Right renal pelvis (tissue), 4 donors: ENCODE measurements at regions not wholly inside any gene's neighbourhood (a gene's known extent, or its start where the extent isn't known, plus 50 kb on each side); places are given as distances from the start of the nearest gene placed in this dataset.

Experiments
- DNase-seq, 4 donors: peaks; one replicate each; pipeline ENCODE4 v3.0.0-alpha.2; 2013; ENCODE audit warnings: low read depth in 4 of 4, low spot score in 3 of 4, missing footprints in 1 of 4

DNA sequence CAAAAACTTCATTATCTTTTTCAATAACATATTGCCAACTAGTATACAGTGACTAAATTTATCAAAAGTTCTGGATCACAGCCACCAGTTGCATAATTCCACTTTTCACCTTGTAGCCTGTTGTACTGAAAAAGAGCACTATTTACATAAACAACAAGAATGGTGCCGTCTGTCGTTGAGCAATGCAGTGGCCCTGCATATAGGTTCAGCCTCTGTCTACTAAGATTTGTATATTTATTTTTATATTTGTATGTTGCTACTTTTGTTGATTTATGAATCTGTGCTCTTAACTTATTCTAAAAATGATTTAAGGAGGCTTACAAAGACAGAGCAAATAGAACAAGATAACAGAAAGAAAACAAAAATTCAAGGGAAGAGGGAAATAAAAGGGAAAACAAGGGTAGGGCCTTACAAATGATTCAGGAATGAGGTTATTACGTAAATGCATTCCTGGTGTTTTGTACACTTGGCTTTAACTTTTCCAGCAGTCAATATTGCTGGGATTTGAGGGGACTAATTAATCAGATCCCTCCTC is 257.6 kb upstream of the STT3B start:
- no peak for DNase-seq

DNA sequence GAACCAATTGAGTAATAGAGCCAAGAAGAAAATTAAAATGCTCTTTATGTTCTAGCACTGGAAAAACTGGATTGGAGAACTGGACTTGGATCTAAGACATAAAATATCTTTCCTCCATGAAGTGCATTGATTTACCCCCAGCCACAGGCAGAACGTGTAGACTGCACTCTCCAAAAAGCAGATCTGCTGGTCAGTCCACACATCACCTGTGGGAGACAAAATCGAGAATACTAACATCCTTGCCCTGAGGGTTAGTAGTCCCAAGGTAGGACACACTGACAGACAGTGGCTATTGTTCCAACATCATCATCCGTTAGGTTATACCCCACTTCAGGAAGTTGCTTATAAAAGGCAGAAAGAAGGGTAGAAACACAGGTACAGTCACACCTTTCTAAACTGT is 257.1 kb upstream of the STT3B start:
- DNase-seq: no peak

DNA sequence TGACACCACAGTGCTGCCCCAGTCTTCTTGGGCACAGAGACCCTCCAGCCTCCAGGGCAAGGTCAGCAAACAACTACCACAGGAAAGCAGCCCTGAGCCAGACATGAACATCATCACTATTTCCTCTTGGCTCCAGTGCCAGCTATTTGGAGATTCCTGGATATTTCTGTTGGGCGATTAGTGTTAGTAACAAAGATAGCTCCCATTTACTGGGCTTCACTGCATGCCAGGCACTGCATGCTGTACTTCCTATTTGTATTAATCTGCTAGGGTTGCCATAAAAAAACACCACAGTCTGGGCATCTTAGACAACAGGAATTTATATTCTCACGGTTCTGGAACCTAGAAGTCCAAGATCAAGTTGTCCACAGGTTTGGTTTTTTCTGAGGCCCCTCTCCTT is 255.1 kb upstream of the STT3B start:
- DNase-seq: no peak

DNA sequence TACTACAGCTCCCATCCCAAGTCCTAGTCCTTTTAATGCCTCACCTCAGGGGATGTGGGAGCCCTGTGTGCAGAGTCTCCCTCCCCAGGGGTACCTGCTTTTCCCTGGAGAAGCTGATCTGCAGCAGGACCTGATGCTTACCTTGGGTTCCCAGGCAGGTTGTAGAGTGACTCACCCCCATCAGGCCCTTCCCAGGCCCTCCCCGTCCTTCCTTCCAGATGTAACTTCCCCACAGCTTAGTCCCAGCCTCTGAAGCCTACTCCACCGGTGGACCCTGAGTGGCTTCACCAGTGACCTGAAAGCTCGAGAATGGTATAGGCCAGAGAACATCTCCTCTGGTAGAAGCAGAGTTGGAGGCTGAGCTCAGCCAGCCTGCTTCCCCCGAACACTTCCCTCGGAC is 254.2 kb upstream of the STT3B start:
- DNase-seq: no peak

DNA sequence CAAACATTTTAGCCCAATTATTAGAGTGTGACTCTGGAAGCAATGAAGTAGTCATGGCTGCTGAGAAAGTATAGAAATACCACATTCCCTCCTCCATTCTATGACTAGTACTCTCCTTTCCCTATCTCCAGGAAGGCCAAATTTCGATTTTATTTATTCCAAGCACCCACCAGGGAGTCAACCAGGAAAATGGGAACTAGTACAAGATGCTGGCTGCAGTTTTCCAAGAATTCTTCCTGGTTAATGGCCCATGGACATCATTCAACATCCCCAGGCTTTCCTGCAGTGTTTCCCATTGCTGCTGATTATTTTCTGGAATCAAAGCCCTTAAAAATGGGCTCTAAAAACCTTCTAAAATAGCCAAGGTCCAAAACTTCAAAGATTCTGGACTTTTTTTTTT is 247.9 kb upstream of the STT3B start:
- DNase-seq: no peak

DNA sequence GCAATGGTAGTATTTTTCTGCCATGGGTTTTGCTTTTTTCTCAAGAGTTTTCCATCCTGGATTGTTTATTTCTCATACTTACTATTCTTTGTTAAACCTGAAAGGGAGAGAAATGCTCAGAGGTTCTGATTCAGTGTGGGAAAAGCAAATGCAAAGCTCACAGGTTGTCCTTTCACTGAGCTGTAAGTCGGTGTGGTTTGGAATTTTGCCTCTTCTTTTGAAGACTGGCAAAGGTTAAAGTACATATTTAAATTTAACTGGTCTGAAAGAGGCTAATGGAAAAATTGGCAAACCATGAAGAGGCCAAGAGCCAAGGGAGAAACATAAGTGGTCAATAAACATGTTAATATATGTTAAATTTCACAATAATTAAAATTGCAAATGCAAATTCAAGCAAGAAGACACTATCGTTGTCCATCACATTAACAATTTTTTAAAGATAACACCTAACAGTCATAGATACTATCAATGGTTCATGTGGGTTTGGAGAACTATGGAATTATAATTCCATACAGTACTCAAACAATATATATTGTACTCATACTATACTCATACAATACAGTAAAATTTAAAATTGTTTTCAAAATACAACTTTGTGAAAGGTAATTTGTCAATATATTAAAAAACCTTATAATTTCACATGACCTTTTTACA is 246.8 kb upstream of the STT3B start:
- no peak for DNase-seq

DNA sequence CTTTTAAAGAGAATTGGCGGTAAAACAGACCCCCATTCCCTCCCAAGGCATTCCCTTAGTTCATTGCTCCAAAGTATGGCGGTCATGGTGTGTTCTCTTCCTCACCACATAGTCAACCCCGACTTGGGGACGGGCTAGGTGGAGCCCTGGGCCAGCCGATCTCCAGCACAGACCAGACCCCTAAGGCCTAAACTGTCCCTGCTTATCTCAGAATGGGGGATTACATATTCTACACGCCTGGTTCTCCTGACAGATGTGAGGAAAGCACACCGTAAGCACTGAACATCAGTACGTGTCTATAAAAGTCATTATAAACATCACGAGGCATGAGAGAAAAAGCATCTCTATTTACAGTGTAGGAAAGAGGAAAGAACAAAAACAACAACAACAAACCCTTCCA is 244.5 kb upstream of the STT3B start:
- DNase-seq: no peak

DNA sequence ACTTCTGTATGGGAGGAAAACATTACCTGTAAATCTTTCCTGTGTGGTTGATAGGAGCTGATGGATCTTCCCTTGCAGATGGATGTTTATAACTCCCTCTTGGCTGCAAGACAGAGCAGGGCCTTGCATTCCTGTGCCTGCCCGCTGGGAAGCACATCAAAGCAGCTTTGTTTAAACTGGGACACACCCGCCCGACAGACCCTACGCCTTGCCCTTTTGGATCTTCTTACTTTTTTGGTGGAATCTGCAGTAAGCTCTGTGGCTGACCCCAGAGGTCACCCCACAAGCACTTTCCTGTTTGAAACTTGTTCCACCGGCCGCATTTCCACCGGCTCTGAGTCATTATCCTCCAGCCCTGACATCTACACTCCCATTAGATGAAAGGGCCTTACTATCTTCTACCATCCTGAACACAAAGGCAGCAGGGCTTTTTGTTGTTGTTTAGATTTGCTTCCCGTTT is 244.1 kb upstream of the STT3B start:
- peak in 1 of 4 donors; percentile 20 for DNase-seq

DNA sequence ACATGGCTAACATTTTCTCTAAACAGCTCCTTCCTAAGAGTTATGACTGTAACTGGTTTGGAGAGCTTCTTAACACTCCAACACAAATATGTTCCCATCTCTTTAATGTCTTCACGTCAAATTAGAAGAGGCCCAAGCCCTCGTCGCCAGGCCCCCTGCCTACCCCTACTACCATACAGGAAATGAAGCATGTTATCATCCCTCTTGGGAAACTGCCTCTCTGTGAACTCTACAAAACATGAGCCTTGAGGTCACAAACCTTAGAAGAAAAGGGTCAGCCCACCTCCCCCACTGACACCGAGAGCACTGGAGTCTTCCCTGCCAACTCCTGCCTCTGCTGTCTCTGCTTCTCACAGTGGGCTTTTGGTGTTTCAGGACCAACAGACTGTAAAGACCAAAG is 243.1 kb upstream of the STT3B start:
- no peak for DNase-seq

DNA sequence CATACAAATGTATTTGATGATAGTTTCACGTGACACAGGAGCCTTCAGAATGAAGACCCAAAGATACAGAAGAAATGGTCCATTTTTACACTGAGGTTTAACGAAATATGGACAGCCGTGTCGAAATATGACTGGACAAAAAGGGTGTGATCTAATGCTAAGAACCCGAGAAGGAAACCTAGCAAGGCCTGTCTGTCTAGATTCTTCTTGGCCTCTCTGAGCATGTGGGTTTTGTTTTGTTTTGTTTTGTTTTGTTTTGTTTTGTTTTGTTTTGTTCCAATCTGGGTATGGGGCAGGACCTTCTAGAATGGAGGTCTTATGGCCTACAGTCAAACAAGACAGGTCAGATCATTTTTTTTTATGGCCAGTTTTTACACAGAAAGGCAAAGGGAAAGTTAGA is 242.7 kb upstream of the STT3B start:
- DNase-seq: no peak

DNA sequence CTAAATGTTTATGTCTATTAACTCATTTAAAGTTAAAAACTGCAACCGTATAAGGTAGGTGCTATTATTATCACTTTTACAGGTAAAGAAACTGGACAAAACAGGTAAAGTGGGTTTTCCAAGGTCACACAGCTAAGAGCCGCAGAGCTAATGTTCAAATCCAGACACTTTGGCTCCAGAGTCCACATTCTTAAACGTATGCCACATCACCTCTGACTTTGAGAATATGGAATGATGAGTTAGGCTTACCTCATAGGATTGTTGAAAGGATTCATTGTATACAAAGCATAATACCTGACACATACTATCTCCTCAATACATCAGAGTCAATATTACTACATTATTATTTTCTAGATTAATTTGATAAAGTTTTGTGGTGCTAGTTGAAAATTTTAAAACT is 240.9 kb upstream of the STT3B start:
- DNase-seq: no peak

DNA sequence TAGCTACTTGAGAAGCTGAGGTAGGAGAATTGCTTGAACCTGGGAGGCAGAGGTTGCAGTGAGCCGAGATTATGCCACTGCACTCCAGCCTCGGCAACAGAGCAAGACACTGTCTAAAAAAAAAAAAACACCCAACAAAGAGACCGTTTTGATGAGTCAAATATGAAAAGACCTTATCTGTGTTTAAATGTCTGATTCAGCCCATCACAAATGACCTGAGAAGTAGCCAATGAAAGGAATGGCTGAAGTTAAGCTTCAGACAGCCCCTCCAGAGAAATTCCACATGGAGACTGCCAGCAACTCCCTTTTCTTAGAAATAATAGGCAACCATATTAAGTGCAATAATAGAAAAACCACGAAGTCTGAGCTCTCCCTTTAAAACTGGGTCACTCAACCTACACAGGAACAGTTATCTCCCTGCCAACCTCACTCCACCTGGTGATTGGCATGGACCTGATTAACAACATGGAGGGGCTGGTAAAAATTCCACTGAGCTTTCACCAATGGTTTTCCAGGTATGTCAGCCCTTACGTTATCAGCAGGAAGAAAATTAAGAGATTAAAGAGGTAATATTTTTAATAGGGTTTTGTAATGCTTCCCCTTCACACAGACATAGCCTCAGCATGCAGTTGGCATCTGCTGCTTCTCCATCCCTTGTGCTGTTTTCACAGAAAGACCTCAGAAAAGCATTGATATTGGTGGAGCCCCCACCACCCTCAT is 238.1 kb upstream of the STT3B start:
- no peak for DNase-seq

DNA sequence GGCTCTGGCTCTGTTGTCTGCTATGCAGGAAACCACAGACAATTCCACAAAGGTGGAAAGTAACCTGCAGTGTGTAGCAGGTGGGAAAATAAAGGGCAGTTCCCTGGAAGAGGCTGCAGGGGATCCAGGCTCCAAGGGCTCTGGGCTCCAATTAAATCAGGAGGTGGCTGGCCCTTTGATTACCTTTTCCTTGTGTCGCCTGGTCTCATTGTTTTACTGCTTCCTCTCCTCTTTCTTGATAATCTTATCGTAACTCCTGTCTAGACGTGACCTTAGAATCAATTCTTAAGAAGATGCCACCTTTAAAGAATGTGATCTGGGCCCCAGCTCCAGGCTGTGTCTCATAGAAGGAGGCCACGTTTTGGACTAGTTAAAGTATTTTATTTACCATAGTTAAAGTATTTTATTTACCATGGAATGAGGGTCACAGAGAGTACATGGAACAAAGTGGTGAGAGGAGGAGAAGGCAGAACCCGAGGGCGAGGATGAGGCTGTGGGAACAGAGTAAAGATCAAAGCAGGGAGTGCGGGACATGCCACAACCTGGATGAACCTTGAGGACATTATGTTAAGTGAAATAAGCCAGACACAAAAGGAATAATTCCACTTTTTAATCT is 237.5 kb upstream of the STT3B start:
- DNase-seq: no peak

DNA sequence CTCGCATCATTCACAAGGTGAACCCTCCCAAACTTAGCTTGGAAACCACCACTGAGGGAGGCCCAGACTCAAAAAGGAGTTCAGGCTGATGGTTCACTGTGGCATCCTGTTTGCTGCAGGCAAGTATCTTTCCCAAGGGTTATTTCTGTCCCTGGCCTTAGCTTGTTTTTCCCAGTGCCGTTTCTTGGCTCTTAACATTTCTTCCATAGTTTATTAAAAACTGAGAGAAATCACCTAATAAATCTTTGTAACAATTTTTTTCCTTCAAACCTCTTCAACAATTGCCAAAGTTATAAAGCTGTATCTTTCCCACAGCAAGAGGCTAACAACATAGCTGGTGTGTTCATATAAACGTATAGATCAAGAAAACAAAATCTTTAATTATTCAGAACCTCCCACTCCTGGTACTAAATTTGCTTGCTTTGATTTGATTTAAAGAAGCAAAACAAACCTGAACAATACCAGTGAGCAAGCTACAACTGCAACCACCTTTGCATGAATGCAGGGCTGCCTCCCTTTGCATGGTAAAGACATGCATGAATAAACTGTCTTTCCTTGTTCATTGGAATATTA is 234.9 kb upstream of the STT3B start:
- DNase-seq: no peak

DNA sequence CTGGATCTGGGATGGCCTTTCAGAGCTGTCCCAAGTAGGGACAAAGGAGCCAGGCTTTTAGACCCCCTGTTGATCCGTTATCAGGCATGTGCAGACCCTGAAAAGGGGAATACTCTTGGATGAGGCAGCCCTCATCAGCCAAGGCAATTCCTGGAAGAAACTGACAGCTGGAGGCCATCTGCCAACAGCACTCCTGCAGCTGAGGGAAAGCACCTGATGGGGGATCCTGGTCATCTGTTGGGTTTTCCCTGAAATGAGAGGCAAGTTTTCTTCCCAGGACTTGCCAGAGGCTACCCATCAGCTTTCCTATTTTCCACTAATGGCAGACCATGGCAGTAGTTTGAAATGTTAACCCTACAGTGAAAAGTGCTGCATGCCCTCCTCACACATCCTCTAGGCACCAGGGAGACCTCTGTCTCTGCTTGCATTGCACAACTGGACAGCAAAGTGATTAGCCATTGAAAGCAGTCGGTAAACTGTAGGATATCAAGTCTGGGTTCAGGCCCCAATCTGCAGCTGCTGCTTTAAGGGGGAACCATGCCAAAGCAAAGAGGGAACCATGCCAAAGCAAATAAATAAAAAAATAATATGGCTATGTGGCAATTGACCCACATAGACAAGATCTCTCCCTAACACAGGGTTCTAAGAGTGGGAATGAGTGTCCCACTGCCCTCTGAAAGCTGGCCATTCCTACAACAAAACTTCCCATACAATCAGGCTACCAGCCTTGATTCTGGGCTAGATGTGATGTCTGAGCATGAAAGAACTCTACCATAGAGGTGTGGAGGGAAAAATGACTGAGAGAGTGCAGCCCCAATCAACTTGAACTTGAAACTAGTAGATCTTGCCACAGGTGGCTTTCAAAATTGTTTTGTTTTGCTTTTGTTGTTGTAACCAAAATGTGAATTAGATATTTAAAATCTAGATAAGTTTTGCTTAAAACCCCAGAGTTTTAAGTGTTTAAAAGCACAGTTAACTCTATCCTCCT is 232.0 kb upstream of the STT3B start:
- no peak for DNase-seq

DNA sequence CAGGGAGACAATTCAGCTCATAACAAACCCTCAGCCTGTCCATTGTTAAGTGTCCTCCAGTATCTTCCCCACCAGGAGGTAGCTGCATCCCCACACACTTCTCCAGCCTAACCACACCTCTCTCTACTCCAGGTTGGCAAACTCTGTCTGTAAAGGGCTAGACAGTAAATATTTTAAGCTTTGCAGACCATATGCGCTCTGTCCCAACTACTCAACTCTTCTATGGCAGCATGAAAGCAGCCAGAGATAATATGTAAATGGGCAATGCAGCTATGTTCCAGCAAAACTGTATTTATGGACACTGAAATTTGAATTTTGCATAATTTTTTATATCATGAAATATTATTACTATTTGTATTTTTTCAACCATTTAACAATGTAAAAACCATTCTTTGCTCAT is 230.4 kb upstream of the STT3B start:
- DNase-seq: no peak

DNA sequence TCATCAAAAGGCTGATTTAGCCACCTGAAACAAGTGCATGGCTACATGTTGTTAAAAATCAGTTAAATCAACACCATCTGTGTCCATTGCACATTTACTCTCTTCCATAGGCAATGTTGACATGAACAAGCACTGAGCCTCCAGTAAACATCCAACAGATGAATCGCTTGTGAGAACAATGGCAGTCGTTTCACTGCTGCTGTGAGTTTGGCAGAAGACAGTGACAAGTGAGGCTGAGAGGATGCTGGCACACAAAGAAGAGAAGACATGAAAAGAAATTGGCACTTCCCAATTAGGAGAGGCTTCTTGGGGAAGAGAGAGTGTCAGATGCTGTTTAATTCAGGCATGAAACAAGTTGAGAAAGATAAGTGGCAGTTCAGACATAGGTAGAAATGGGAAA is 227.4 kb upstream of the STT3B start:
- DNase-seq: no peak

DNA sequence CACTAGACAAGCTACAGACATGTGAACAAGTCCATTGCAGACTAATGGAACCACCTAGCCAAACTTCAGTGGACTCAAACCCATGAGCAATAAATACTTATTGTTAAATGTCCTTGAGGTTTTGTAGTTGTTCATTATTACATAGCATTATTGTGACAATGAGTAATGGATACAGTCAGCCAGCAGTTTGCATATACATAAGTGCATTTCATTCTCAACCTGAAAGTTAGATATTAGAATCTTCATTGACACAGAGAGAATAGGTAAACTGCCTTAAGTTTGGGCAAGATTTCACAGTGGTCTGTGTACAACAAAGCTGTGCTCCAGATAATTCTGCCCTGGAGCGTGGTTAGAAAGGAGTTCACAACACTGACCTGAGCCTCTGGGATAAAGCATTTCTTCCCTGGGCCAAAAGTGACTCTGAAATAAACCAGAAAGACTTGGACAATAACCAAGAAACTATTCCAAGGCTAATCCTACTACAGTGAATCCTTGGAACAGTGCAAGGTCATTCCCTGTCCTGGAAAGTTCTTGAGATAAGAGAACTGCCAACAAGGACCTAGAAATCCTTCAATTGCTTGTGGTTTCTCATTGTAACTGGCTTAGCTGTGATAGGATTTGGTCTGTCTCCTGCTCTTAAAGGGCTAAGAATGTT is 225.5 kb upstream of the STT3B start:
- no peak for DNase-seq

DNA sequence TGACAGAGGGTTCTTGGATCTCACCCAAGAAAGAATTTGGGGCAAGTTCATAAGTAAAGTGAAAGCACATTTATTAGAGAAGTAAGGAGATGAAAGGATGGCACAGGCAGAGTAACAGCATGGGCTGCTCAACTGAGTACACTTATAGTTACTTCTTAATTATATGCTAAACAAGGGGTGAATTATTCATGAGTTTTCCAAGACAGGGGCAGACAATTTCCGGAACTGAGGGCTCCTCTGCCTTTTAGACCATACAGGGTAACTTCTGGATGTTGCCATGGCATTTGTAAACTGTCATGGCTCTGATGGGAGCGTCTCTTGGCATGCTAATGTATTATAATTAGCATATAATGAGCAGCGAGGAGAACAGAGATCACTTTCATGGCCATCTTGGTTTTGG is 221.2 kb upstream of the STT3B start:
- DNase-seq: no peak

DNA sequence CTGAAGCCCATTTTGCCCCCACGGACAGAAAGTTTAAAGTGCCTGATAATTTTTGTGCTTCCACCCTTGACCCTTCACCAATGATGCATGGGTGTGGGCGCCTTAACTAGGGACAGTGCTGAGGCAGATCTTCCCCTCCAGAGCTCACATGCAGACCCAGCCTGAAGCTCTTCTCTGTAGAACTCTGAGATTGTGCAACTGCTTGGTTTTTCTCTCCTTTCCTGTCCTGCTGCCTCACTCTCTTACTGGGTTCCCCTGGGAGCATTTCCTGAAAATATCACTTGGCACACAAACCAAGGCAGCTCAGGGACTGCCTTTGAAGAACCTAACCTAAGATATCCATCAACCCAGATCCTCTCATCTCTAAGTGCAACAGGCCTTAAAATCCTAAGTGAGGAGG is 220.3 kb upstream of the STT3B start:
- DNase-seq: no peak
